Keratinocyte (primary cell): ENCODE measurements at regions not wholly inside any gene's neighbourhood (a gene's known extent, or its start where the extent isn't known, plus 50 kb on each side); places are given as distances from the start of the nearest gene placed in this dataset.

Experiments
- DNase-seq: peaks from one replicate; pipeline ENCODE4 v3.0.0-alpha.2; 2011; ENCODE audit warnings: low read depth, missing footprints, low spot score
- FAIRE-seq: peaks from 2 replicates; lab custom pipeline; 2011; peaks lifted over from hg19 to GRCh38; lab: Jason Lieb, UNC
- H2AFZ ChIP-seq: 2 replicates; pipeline ENCODE4 v1.6.0; 2012; ENCODE audit warnings: low read length, control low read depth, inconsistent platforms; ENCODE audit not compliant: control insufficient read depth
- H3K27ac ChIP-seq: 2 replicates; pipeline ENCODE4 v1.5.1; 2011; ENCODE audit warnings: low read length; ENCODE audit not compliant: control insufficient read depth, insufficient read depth
- H3K27me3 ChIP-seq: 3 replicates; pipeline ENCODE4 v1.6.0; 2011; ENCODE audit warnings: low read length; ENCODE audit not compliant: control insufficient read depth, insufficient read depth; ENCODE audit errors: extremely low read depth
- H3K36me3 ChIP-seq, 2 experiments: 2 replicates in 1 of 2; 3 replicates in 1 of 2; pipeline ENCODE4 v1.5.1; 2011; ENCODE audit warnings: low read length in 2 of 2, mild to moderate bottlenecking in 1 of 2; ENCODE audit not compliant: control insufficient read depth in 2 of 2, insufficient read depth in 2 of 2; ENCODE audit errors: extremely low read depth in 1 of 2
- H3K4me1 ChIP-seq: 3 replicates; pipeline ENCODE4 v1.5.1; 2011; ENCODE audit warnings: low read length; ENCODE audit not compliant: control insufficient read depth, insufficient read depth; ENCODE audit errors: extremely low read depth
- H3K4me2 ChIP-seq: 3 replicates; pipeline ENCODE4 v1.6.0; 2011; ENCODE audit warnings: low read depth, low read length; ENCODE audit not compliant: control insufficient read depth, insufficient read depth; ENCODE audit errors: extremely low read depth
- H3K4me3 ChIP-seq, 3 experiments: fragments of 200-600 bp in 1 of 3; sonication (generic) in 1 of 3; 2 replicates in 2 of 3; 3 replicates in 1 of 3; pipeline ENCODE4 v1.5.1; 2011 to 2016; ENCODE audit warnings: low read length in 3 of 3, mild to moderate bottlenecking in 3 of 3, control low read depth in 2 of 3, inconsistent platforms in 1 of 3, low read depth in 1 of 3, mixed read lengths in 1 of 3, mixed run types in 1 of 3, moderate library complexity in 1 of 3; ENCODE audit not compliant: control insufficient read depth in 2 of 3, insufficient read depth in 2 of 3; ENCODE audit errors: extremely low read depth in 1 of 3
- H3K79me2 ChIP-seq: 2 replicates; pipeline ENCODE4 v1.6.0; 2012; ENCODE audit warnings: low read length; ENCODE audit not compliant: control insufficient read depth, insufficient read depth
- H3K9ac ChIP-seq: 3 replicates; pipeline ENCODE4 v1.6.0; 2011; ENCODE audit warnings: low read length; ENCODE audit not compliant: control insufficient read depth, insufficient read depth; ENCODE audit errors: extremely low read depth
- H3K9me1 ChIP-seq: 3 replicates; pipeline ENCODE4 v1.6.0; 2011; ENCODE audit warnings: low read length; ENCODE audit not compliant: control insufficient read depth, insufficient read depth; ENCODE audit errors: extremely low read depth
- H3K9me3 ChIP-seq: 2 replicates; pipeline ENCODE4 v1.5.1; 2012; ENCODE audit warnings: low read depth, low read length; ENCODE audit not compliant: control insufficient read depth
- H4K20me1 ChIP-seq: 3 replicates; pipeline ENCODE4 v1.6.0; 2011; ENCODE audit warnings: low read length; ENCODE audit not compliant: control insufficient read depth, insufficient read depth; ENCODE audit errors: extremely low read depth
- CTCF ChIP-seq, 3 experiments: IDR thresholded peaks in 1 of 3; conservative IDR thresholded peaks in 1 of 3; optimal IDR thresholded peaks in 1 of 3; 2 replicates in 2 of 3; 3 replicates in 1 of 3; pipeline versions ENCODE3 to v1.5.1; 2011; ENCODE audit warnings: low read length in 3 of 3, mild to moderate bottlenecking in 3 of 3, moderate library complexity in 2 of 3, control low read depth in 1 of 3, inconsistent platforms in 1 of 3; ENCODE audit not compliant: insufficient read depth in 2 of 3; ENCODE audit errors: extremely low read depth in 1 of 3
- EZH2 ChIP-seq: IDR thresholded peaks from one replicate; pipeline ENCODE4 v1.6.1; 2012; ENCODE audit warnings: inconsistent platforms, mild to moderate bottlenecking, low read length, moderate library complexity
- dilution Hi-C: fragments of 300-500 bp; cut with MboI; formaldehyde crosslinking; loops from one replicate; pipeline ENCODE4 v1.7.0; 2020; ENCODE audit warnings: low sequenced_read_pairs; ENCODE audit not compliant: extremely low pct_ligation_motif_present

DNA sequence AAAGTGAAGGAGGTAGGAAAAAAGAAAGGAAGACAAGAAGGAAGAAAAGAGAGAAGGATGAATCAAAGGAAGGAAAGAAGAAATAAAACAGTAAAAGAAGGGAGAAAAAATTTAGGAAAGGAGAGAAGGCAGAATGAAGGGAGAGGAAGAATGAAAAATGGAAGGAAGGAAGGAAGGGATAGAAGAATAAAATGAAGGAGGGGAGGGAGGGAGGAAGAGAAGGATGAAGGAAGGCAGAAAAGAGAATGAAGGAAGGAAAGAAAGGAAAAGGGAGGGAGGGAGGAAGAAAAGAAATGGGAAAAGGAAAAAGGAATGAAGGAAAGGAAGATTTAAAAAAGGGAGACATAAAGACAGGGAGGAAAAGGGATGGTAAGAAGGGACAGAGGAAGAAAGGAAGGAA lies 393.7 kb upstream of the GRM7 start:
- no peaks in the 10 kb centered on the region for H3K27me3 ChIP-seq
- no peak overlapping the region for H3K4me3 ChIP-seq
- no peak overlapping the region for H3K27ac ChIP-seq
- H3K79me2 ChIP-seq: no peaks in the 10 kb centered on the region
- no peaks in the 10 kb centered on the region for H3K9me3 ChIP-seq
- DNase-seq: no peak
- no peak for FAIRE-seq
- H3K9ac ChIP-seq: no peak overlapping the region
- H2AFZ ChIP-seq: no peak overlapping the region
- H3K36me3 ChIP-seq: no peaks in the 10 kb centered on the region
- H4K20me1 ChIP-seq: no peaks in the 10 kb centered on the region
- no peaks in the 10 kb centered on the region for H3K4me1 ChIP-seq
- H3K4me2 ChIP-seq: no peak overlapping the region
- TF ChIP-seq CTCF (optimal IDR thresholded peaks at IDR 0.05 in 1 of 3, IDR thresholded peaks at IDR 0.05 in 1 of 3, conservative IDR thresholded peaks at IDR 0.05 in 1 of 3; ENCODE audit: extremely low read depth in 1 of 3, insufficient read depth in 2 of 3, low read length in 3 of 3) (no peak), EZH2 (no peak)
- no peaks in the 10 kb centered on the region for H3K9me1 ChIP-seq
- dilution Hi-C loops: no loop called here

DNA sequence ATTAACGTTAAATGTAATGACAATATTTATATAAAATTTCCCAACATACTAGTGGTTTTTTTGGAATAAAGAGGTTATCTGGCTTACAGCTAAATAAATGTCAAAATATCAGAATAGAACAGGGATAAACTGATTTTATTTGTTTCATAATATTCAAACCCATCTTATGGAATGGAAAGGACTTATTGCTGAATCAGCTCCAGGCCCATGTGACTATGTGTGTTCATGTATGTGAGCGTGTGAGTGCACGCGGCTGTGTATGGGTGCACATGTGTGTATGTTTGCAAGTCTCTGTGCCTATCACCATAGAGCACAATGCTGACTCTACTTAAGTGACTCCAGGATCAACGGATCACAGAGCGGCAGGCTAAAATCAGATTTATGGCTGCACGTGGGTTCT lies 392.3 kb upstream of the GRM7 start:
- FAIRE-seq (no peak), DNase-seq (no peak)
- dilution Hi-C loops: no loop called here
- H3K9ac ChIP-seq: no peak overlapping the region
- no peak for TF ChIP-seq CTCF (optimal IDR thresholded peaks at IDR 0.05 in 1 of 3, IDR thresholded peaks at IDR 0.05 in 1 of 3, conservative IDR thresholded peaks at IDR 0.05 in 1 of 3; ENCODE audit: extremely low read depth in 1 of 3, insufficient read depth in 2 of 3, low read length in 3 of 3)
- TF ChIP-seq EZH2: no peak
- H3K4me2 ChIP-seq: no peak overlapping the region
- H3K9me1 ChIP-seq: no peaks in the 10 kb centered on the region
- no peak overlapping the region for H3K4me3 ChIP-seq
- no peaks in the 10 kb centered on the region for H3K36me3 ChIP-seq
- no peaks in the 10 kb centered on the region for H4K20me1 ChIP-seq
- no peak overlapping the region for H2AFZ ChIP-seq
- no peaks in the 10 kb centered on the region for H3K79me2 ChIP-seq
- no peak overlapping the region for H3K27ac ChIP-seq
- H3K9me3 ChIP-seq: no peaks in the 10 kb centered on the region
- no peaks in the 10 kb centered on the region for H3K4me1 ChIP-seq
- H3K27me3 ChIP-seq: no peaks in the 10 kb centered on the region
